Breast epithelium (tissue), 4 donors: ENCODE measurements at regions not wholly inside any gene's neighbourhood (a gene's known extent, or its start where the extent isn't known, plus 50 kb on each side); places are given as distances from the start of the nearest gene placed in this dataset.

Source experiments
- DNase-seq, 2 donors: peaks; one replicate each; pipeline ENCODE4 v3.0.0-alpha.2; 2019; ENCODE audit warnings: low spot score in 2 of 2
- H3K27ac ChIP-seq, 2 donors: fragments of 200-600 bp; sonication (generic) in 1 of 2; one replicate each; pipeline ENCODE4 v1.5.1; 2016 to 2019; ENCODE audit warnings: mild to moderate bottlenecking in 1 of 2
- H3K27me3 ChIP-seq, 2 donors: fragments of 200-600 bp; sonication (generic) in 1 of 2; one replicate each; pipeline versions ENCODE4 v1.5.1 to v1.6.0; 2017 to 2019; ENCODE audit warnings: control low read depth in 1 of 2, mild to moderate bottlenecking in 1 of 2
- H3K36me3 ChIP-seq: fragments of 200-600 bp; one replicate; pipeline ENCODE4 v1.5.1; 2019
- H3K4me1 ChIP-seq, 2 donors: fragments of 200-600 bp; sonication (generic); one replicate each; pipeline ENCODE4 v1.5.1; 2016 to 2019; ENCODE audit warnings: control low read depth in 1 of 2
- H3K4me3 ChIP-seq, 3 donors: fragments of 200-600 bp; sonication (generic); 1 replicate in 2 of 3; 2 replicates in 1 of 3; pipeline ENCODE4 v1.5.1; 2016 to 2019; ENCODE audit warnings: mild to moderate bottlenecking in 3 of 3, moderate library complexity in 2 of 3
- H3K9me3 ChIP-seq, 2 donors: fragments of 200-600 bp; sonication (generic) in 1 of 2; one replicate each; pipeline ENCODE4 v1.5.1; 2016 to 2019; ENCODE audit warnings: control low read depth in 1 of 2
- POLR2A ChIP-seq: fragments of 450-650 bp; IDR thresholded peaks from one replicate; pipeline ENCODE4 v1.6.1; 2016; ENCODE audit warnings: antibody characterized with exemption, mild to moderate bottlenecking, moderate library complexity
- POLR2AphosphoS5 ChIP-seq, 3 donors: sonication (generic); formaldehyde crosslinking; IDR thresholded peaks; one replicate each; pipeline ENCODE4 v1.6.1; 2017; ENCODE audit warnings: antibody characterized with exemption in 3 of 3
- intact Hi-C: fragments of 100-400 bp; cut with DNase I; formaldehyde crosslinking; loops from one replicate; pipeline ENCODE4 v1.15.1; 2023; ENCODE audit warnings: low total_unique reads
- TF ChIP-seq, protein P1 (sequence below), 3 donors: fragments of 450-650 bp; IDR thresholded peaks; one replicate each; pipeline ENCODE4 v1.5.1; 2016 to 2017; ENCODE audit warnings: antibody characterized with exemption in 3 of 3, mild to moderate bottlenecking in 3 of 3, moderate library complexity in 3 of 3

DNA sequence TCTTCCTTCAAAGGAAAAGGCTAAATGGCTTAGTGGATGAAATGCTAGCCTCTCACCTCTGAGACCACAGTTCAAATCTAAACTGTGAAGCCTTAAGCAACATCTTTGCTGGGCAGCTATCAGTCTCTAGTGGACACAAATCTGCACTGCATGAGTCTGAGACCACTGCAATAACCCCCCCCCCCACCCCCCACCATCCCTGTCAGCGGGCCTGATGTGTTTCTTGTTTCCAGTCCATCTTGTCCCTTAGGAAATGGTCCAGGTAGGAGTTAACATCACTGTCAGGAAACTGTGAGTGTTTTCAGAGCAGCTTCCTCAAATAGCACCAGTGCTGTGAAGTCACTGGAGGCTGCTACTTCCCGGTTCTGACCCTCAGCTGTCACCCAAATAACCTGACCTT lies 140.6 kb upstream of the TMCO5A start:
- no peak overlapping the region for H3K4me3 ChIP-seq
- TF ChIP-seq POLR2A (no peak), POLR2AphosphoS5 (IDR thresholded peaks at IDR 0.05) (no peak)
- TF ChIP-seq, protein P1, sequence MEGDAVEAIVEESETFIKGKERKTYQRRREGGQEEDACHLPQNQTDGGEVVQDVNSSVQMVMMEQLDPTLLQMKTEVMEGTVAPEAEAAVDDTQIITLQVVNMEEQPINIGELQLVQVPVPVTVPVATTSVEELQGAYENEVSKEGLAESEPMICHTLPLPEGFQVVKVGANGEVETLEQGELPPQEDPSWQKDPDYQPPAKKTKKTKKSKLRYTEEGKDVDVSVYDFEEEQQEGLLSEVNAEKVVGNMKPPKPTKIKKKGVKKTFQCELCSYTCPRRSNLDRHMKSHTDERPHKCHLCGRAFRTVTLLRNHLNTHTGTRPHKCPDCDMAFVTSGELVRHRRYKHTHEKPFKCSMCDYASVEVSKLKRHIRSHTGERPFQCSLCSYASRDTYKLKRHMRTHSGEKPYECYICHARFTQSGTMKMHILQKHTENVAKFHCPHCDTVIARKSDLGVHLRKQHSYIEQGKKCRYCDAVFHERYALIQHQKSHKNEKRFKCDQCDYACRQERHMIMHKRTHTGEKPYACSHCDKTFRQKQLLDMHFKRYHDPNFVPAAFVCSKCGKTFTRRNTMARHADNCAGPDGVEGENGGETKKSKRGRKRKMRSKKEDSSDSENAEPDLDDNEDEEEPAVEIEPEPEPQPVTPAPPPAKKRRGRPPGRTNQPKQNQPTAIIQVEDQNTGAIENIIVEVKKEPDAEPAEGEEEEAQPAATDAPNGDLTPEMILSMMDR (IDR thresholded peaks at IDR 0.05), result no peak
- no peaks in the 10 kb centered on the region for H3K36me3 ChIP-seq
- H3K27me3 ChIP-seq, result no peaks in the 10 kb centered on the region
- no peaks in the 10 kb centered on the region for H3K9me3 ChIP-seq
- DNase-seq, result no peak
- intact Hi-C loops, result no loop called here
- no peaks in the 10 kb centered on the region for H3K4me1 ChIP-seq
- H3K27ac ChIP-seq, result no peak overlapping the region

DNA sequence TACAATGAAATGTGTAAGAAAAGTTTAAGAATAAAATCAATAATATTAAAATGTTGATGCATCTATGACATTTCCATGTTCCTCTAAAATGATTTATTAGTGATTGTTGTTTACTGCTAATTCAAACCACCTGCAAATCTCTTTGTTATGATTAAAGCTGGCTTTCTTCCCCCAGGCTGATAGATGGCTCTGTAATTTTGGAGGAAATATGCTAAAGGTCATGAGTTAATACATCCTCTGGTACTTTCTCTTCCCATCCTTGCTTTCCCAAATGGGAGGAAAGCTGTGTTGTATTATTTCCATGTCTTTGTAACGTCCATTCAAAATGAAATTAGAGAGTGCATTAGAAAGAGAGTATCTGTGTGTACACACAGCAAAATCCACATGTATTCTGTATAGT lies 139.5 kb upstream of the TMCO5A start:
- Histone ChIP-seq H3K36me3 (no peaks in the 10 kb centered on the region), H3K4me3 (no peak overlapping the region), H3K27ac (no peak overlapping the region), H3K4me1 (no peaks in the 10 kb centered on the region), H3K27me3 (no peaks in the 10 kb centered on the region), H3K9me3 (no peaks in the 10 kb centered on the region)
- intact Hi-C loops, result no loop called here
- no peak for DNase-seq
- TF ChIP-seq POLR2AphosphoS5 (IDR thresholded peaks at IDR 0.05) (no peak), POLR2A (no peak)
- TF ChIP-seq, protein P1 (IDR thresholded peaks at IDR 0.05), result no peak

DNA sequence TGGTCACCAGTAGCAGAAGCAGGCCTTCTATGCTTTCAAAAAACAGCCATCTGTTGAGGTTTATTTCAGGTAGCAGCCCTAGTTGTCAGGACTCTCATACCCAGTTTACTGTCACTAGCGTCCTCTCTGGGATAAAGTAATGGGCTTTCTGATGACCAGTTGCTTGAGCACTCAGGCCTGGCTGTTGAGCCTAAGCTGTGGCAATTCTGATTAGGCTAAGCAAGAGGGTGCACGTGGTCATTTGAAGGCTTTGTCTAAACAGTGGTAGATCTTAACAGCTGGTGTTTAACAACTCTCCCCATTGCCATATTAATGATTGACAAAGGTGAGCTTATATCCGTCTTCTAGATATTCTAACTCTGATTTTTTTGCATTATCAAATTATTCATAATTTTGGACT lies 132.9 kb upstream of the TMCO5A start:
- H3K36me3 ChIP-seq, result no peaks in the 10 kb centered on the region
- no peaks in the 10 kb centered on the region for H3K4me1 ChIP-seq
- intact Hi-C loops, result no loop called here
- H3K4me3 ChIP-seq, result no peak overlapping the region
- H3K27ac ChIP-seq, result no peak overlapping the region
- H3K27me3 ChIP-seq, result no peaks in the 10 kb centered on the region
- no peak for DNase-seq
- no peak for TF ChIP-seq POLR2AphosphoS5 (IDR thresholded peaks at IDR 0.05)
- TF ChIP-seq, protein P1 (IDR thresholded peaks at IDR 0.05), result no peak
- TF ChIP-seq POLR2A, result no peak
- H3K9me3 ChIP-seq, result no peaks in the 10 kb centered on the region

DNA sequence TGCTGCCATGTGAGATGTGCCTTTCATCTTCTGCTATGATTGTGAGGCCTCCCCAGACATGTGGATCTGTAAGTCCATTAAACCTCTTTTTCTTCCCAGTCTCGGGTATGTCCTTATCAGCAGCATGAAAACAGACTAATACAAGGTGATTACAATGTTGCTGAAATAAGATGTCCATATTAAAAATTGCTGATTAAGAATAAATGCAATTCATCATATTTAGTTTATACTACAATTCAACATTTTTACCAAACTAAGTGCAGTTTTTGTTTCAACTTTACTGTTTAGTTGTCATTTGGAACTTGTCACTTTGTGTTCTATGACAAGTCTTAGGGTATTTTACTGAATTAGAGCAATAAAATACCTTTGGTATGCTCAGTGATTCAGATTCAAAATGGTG lies 127.6 kb upstream of the TMCO5A start:
- intact Hi-C loops, result no loop called here
- Histone ChIP-seq H3K4me1 (no peaks in the 10 kb centered on the region), H3K4me3 (no peak overlapping the region), H3K27ac (no peak overlapping the region), H3K27me3 (no peaks in the 10 kb centered on the region), H3K36me3 (no peaks in the 10 kb centered on the region), H3K9me3 (no peaks in the 10 kb centered on the region)
- DNase-seq, result no peak
- TF ChIP-seq POLR2AphosphoS5 (IDR thresholded peaks at IDR 0.05) (no peak), POLR2A (no peak)
- TF ChIP-seq, protein P1 (IDR thresholded peaks at IDR 0.05), result no peak

DNA sequence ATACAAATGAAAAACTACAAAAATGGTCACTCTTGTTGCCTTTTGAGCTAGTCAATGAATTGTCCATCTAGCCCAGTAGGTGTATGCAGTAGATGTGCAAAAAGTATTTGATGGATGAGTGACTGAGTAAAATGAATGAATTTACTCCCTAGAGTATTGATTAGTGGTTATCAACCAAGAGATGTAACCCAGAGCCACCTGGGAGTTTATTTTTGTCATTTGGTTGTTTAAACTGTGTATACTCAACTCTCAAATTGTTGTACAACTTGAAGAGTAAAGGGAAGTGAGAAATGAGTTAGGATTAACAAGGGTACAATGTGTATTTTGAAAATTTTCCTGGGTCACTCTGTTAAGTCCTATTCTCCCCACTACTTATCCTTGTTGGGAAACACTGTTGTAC lies 124.1 kb upstream of the TMCO5A start:
- no peaks in the 10 kb centered on the region for H3K9me3 ChIP-seq
- H3K4me1 ChIP-seq, result no peaks in the 10 kb centered on the region
- no peak overlapping the region for H3K4me3 ChIP-seq
- TF ChIP-seq POLR2AphosphoS5 (IDR thresholded peaks at IDR 0.05) (no peak), POLR2A (no peak)
- TF ChIP-seq, protein P1 (IDR thresholded peaks at IDR 0.05), result no peak
- H3K27me3 ChIP-seq, result no peaks in the 10 kb centered on the region
- H3K27ac ChIP-seq, result no peak overlapping the region
- DNase-seq, result no peak
- intact Hi-C loops, result no loop called here
- no peaks in the 10 kb centered on the region for H3K36me3 ChIP-seq
